ENCODE measurements at regions not wholly inside any gene's neighbourhood (a gene's known extent, or its start where the extent isn't known, plus 50 kb on each side); places are given as distances from the start of the nearest gene placed in this dataset.

GRCh38 chr3:68408626-68409025 lies 523.7 kb downstream of the TAFA4 start (continued):
- TF ChIP-seq TSHZ2 (CRISPR knock-in tag; IDR thresholded peaks at IDR 0.05), result no peak
- TF ChIP-seq ZFP30 (CRISPR knock-in tag; IDR thresholded peaks at IDR 0.05), result no peak
- TF ChIP-seq ISL1 (CRISPR knock-in tag; IDR thresholded peaks at IDR 0.05), result no peak
- no peak for TF ChIP-seq ZNF8 (CRISPR knock-in tag; IDR thresholded peaks at IDR 0.05)
- TF ChIP-seq CSRNP3 (CRISPR knock-in tag; IDR thresholded peaks at IDR 0.05), result no peak
- TF ChIP-seq CREB5 (CRISPR knock-in tag; IDR thresholded peaks at IDR 0.05; ENCODE audit: low read depth), result no peak
- TF ChIP-seq CSDC2 (CRISPR knock-in tag; IDR thresholded peaks at IDR 0.05), result no peak

GRCh38 chr3:68403741-68404140 lies 528.6 kb downstream of the TAFA4 start:
- TF ChIP-seq SNAI2 (CRISPR knock-in tag; IDR thresholded peaks at IDR 0.05) (no peak), POU6F1 (CRISPR knock-in tag; IDR thresholded peaks at IDR 0.05; ENCODE audit: borderline replicate concordance, low read depth) (no peak), OSR1 (CRISPR knock-in tag; IDR thresholded peaks at IDR 0.05) (no peak), CREB5 (CRISPR knock-in tag; IDR thresholded peaks at IDR 0.05; ENCODE audit: low read depth) (no peak), BACH2 (CRISPR knock-in tag; IDR thresholded peaks at IDR 0.05; ENCODE audit: borderline replicate concordance) (no peak), PATZ1 (CRISPR knock-in tag; IDR thresholded peaks at IDR 0.05; ENCODE audit: borderline replicate concordance) (no peak), ARNTL (CRISPR knock-in tag; IDR thresholded peaks at IDR 0.05; ENCODE audit: borderline replicate concordance, low read depth) (no peak), CSDC2 (CRISPR knock-in tag; IDR thresholded peaks at IDR 0.05) (no peak), RARB (CRISPR knock-in tag; IDR thresholded peaks at IDR 0.05) (no peak), ESRRG (CRISPR knock-in tag; IDR thresholded peaks at IDR 0.05) (no peak), ZNF8 (CRISPR knock-in tag; IDR thresholded peaks at IDR 0.05) (no peak), ISL1 (CRISPR knock-in tag; IDR thresholded peaks at IDR 0.05) (no peak), GLIS3 (CRISPR knock-in tag; IDR thresholded peaks at IDR 0.05) (no peak)
- no peak for ATAC-seq

- no peak for ATAC-seq
- TF ChIP-seq ESRRG (CRISPR knock-in tag; IDR thresholded peaks at IDR 0.05) (no peak), PPARA (CRISPR knock-in tag; IDR thresholded peaks at IDR 0.05; ENCODE audit: borderline replicate concordance) (no peak), ZNF8 (CRISPR knock-in tag; IDR thresholded peaks at IDR 0.05) (no peak), ARNTL (CRISPR knock-in tag; IDR thresholded peaks at IDR 0.05; ENCODE audit: borderline replicate concordance, low read depth) (no peak)
These were observed 530.0 kb downstream of the TAFA4 start for GRCh38 chr3:68402235-68402918.

Data from SK-N-SH treated with all-trans-retinoic acid at 6 μM for 48 hours (cell line).